Panc1 (cell line): ENCODE measurements at regions not wholly inside any gene's neighbourhood (a gene's known extent, or its start where the extent isn't known, plus 50 kb on each side); places are given as distances from the start of the nearest gene placed in this dataset.

Experiments used
- ATAC-seq: fragments of 200-7000 bp; cut with Tn5 transposase; 2 replicates; pipeline ENCODE4 v1.9.1; 2020; ENCODE audit warnings: mild to moderate bottlenecking, moderate library complexity
- BruUV-seq: library from RNA; stranded (reverse); fragments of 400-500 nt; replicated peaks from 2 replicates; lab custom pipeline; 2021; lab: Mats Ljungman, UMichigan
- CTCF ChIA-PET: fragments of 300-600 bp; sonication (Branson Sonifier 250); formaldehyde crosslinking; loops from one replicate; lab custom pipeline; 2022; ENCODE audit warnings: antibody characterized with exemption; lab: Charles Lee
- POLR2A ChIA-PET: fragments of 300-600 bp; sonication (Branson Sonifier 250); formaldehyde crosslinking; loops from one replicate; lab custom pipeline; 2022; ENCODE audit warnings: antibody characterized with exemption; lab: Charles Lee
- DNase-seq: peaks from one replicate; pipeline ENCODE4 v3.0.0-alpha.2; 2010; ENCODE audit warnings: low read depth, low spot score
- H3K27ac ChIP-seq: 2 replicates; pipeline ENCODE4 v1.5.1; 2011; ENCODE audit warnings: mild to moderate bottlenecking, low read length, inconsistent platforms
- H3K27me3 ChIP-seq: fragments of 200-500 bp; sonication (Bioruptor generic); 2 replicates; pipeline ENCODE4 v1.6.0; 2014; ENCODE audit warnings: low read length, inconsistent platforms; ENCODE audit not compliant: control insufficient read depth, insufficient read depth
- H3K36me3 ChIP-seq: fragments of 200-500 bp; sonication (Bioruptor generic); 2 replicates; pipeline ENCODE4 v1.5.1; 2014; ENCODE audit warnings: inconsistent platforms, mild to moderate bottlenecking, low read length, moderate library complexity; ENCODE audit not compliant: control insufficient read depth, insufficient read depth
- H3K4me1 ChIP-seq: 2 replicates; pipeline ENCODE4 v1.5.1; 2011; ENCODE audit warnings: inconsistent platforms, mild to moderate bottlenecking, low read length, moderate library complexity; ENCODE audit not compliant: control insufficient read depth, insufficient read depth
- H3K4me3 ChIP-seq, 2 experiments: 2 replicates each; pipeline ENCODE4 v1.5.1; 2011 to 2012; ENCODE audit warnings: low read depth in 2 of 2, low read length in 2 of 2, mild to moderate bottlenecking in 2 of 2, inconsistent platforms in 1 of 2, moderate library complexity in 1 of 2
- H3K9me3 ChIP-seq: fragments of 200-500 bp; sonication (Bioruptor generic); 2 replicates; pipeline ENCODE4 v1.5.1; 2014; ENCODE audit warnings: low read depth, mild to moderate bottlenecking, inconsistent platforms, low read length, moderate library complexity; ENCODE audit not compliant: control insufficient read depth, insufficient read depth
- CTCF ChIP-seq: fragments of 450-650 bp; IDR thresholded peaks from 2 replicates; pipeline ENCODE4 v1.5.1; 2017; ENCODE audit warnings: mild to moderate bottlenecking
- POLR2AphosphoS5 ChIP-seq: IDR thresholded peaks from 2 replicates; pipeline ENCODE4 v1.6.1; 2012; ENCODE audit warnings: mild to moderate bottlenecking, low read depth, low read length, moderate library complexity
- REST ChIP-seq, 2 experiments: IDR thresholded peaks; 2 replicates each; pipeline ENCODE4 v1.6.1; 2011 to 2012; ENCODE audit warnings: low read depth in 2 of 2, control low read depth in 1 of 2, low read length in 1 of 2, mild to moderate bottlenecking in 1 of 2, moderate library complexity in 1 of 2; ENCODE audit not compliant: insufficient read depth in 1 of 2
- SIN3A ChIP-seq: IDR thresholded peaks from 2 replicates; pipeline ENCODE4 v1.6.1; 2012; ENCODE audit warnings: low read depth, mild to moderate bottlenecking, low read length, moderate library complexity, borderline replicate concordance; ENCODE audit not compliant: insufficient read depth
- TCF7L2 ChIP-seq: IDR thresholded peaks from 2 replicates; pipeline ENCODE4 v1.6.1; 2011; ENCODE audit warnings: mild to moderate bottlenecking, low read depth, low read length, inconsistent platforms
- in situ Hi-C: cut with HindIII; loops from 2 replicates; pipeline ENCODE4 v1.10.0; 2016; ENCODE audit warnings: low sequenced_read_pairs, low pct_unique_long_range_greater_than_20kb
- intact Hi-C: fragments of 100-400 bp; cut with micrococcal nuclease; formaldehyde crosslinking; loops from one replicate; pipeline ENCODE4 v1.10.0; 2022; ENCODE audit not compliant: unreplicated experiment

- Histone ChIP-seq H3K36me3 (no peaks in the 10 kb centered on the region), H3K4me1 (peaks cover 27% of the 10 kb centered on the region), H3K9me3 (no peaks in the 10 kb centered on the region), H3K27ac (peak overlapping the region; percentile 65; the same call in 1 of the 2 replicates), H3K4me3 (no peak overlapping the region), H3K27me3 (peaks cover 2% of the 10 kb centered on the region; the same call in 1 of the 2 replicates)
- in situ Hi-C loops (no loop called here), intact Hi-C loops (no loop called here)
- peak; percentile 92 for ATAC-seq
- TF ChIP-seq SIN3A (no peak), TCF7L2 (no peak), CTCF (no peak), POLR2AphosphoS5 (no peak), REST (IDR thresholded peaks at IDR 0.05; ENCODE audit: insufficient read depth in 1 of 2, low read depth in 2 of 2, low read length in 1 of 2) (no peak)
- DNase-seq, result peak; percentile 77
- BruUV-seq, result no TSS peak
- CTCF ChIA-PET, result interaction anchor here (1.2 kb wide), 1 partner anchor 9 kb away, joined by 7 read pairs; no protein-coding TSS in a partner anchor
- POLR2A ChIA-PET, result no interaction called here
Observed at GRCh38 chr1:38138498-38139233, 92.1 kb upstream of the POU3F1 start.

GRCh38 chr1:38137164-38137563 lies 90.6 kb upstream of the POU3F1 start:
- no peak for DNase-seq
- no TSS peak for BruUV-seq
- Histone ChIP-seq H3K36me3 (no peaks in the 10 kb centered on the region), H3K9me3 (no peaks in the 10 kb centered on the region), H3K27me3 (no peaks in the 10 kb centered on the region), H3K27ac (no peak overlapping the region), H3K4me3 (no peak overlapping the region), H3K4me1 (peaks cover 27% of the 10 kb centered on the region)
- intact Hi-C loops (no loop called here), in situ Hi-C loops (no loop called here)
- CTCF ChIA-PET, result no interaction called here
- ATAC-seq, result no peak
- POLR2A ChIA-PET, result no interaction called here
- TF ChIP-seq POLR2AphosphoS5 (no peak), SIN3A (no peak), TCF7L2 (no peak), CTCF (no peak), REST (IDR thresholded peaks at IDR 0.05; ENCODE audit: insufficient read depth in 1 of 2, low read depth in 2 of 2, low read length in 1 of 2) (no peak)
